ENCODE measurements at regions not wholly inside any gene's neighbourhood (a gene's known extent, or its start where the extent isn't known, plus 50 kb on each side); places are given as distances from the start of the nearest gene placed in this dataset.

- DNase-seq: no peak
- intact Hi-C loops (cut with DNase I): no loop called here
- no peak overlapping the region for H3K27ac ChIP-seq
- no peaks in the 10 kb centered on the region for H3K36me3 ChIP-seq
- H3K4me3 ChIP-seq: no peak overlapping the region
- H3K4me1 ChIP-seq: no peaks in the 10 kb centered on the region
- WGBS, 2 donors: 60 to 81% methylated on average over 7 of the region's 7 CpGs
- H3K9me3 ChIP-seq: no peaks in the 10 kb centered on the region
- TF ChIP-seq POLR2AphosphoS5 (IDR thresholded peaks at IDR 0.05): no peak
- no peak for TF ChIP-seq POLR2A (IDR thresholded peaks at IDR 0.05)
- TF ChIP-seq CTCF (IDR thresholded peaks at IDR 0.05): no peak
- no peak for TF ChIP-seq EP300 (IDR thresholded peaks at IDR 0.05)
- H3K27me3 ChIP-seq: no peaks in the 10 kb centered on the region
Observed at GRCh38 chr14:36012621-36013020, 163.9 kb downstream of the PTCSC3 start.

- no peaks in the 10 kb centered on the region for H3K4me1 ChIP-seq
- no peak overlapping the region for H3K4me3 ChIP-seq
- H3K9me3 ChIP-seq: no peaks in the 10 kb centered on the region
- no peak for DNase-seq
- no peaks in the 10 kb centered on the region for H3K27me3 ChIP-seq
- WGBS, 2 donors: 40 to 76% methylated on average over 1 of the region's 1 CpG
- no peak for TF ChIP-seq POLR2AphosphoS5 (IDR thresholded peaks at IDR 0.05)
- TF ChIP-seq POLR2A (IDR thresholded peaks at IDR 0.05): no peak
- no peak for TF ChIP-seq EP300 (IDR thresholded peaks at IDR 0.05)
- no peak for TF ChIP-seq CTCF (IDR thresholded peaks at IDR 0.05)
- intact Hi-C loops (cut with DNase I): no loop called here
- H3K36me3 ChIP-seq: no peaks in the 10 kb centered on the region
- H3K27ac ChIP-seq: no peak overlapping the region
Observed at GRCh38 chr14:36009643-36010042, 166.9 kb downstream of the PTCSC3 start.

- no peak for DNase-seq
- Histone ChIP-seq H3K36me3 (no peaks in the 10 kb centered on the region), H3K27me3 (no peaks in the 10 kb centered on the region), H3K27ac (no peak overlapping the region), H3K4me3 (no peak overlapping the region), H3K4me1 (no peaks in the 10 kb centered on the region), H3K9me3 (no peaks in the 10 kb centered on the region)
- TF ChIP-seq POLR2AphosphoS5 (IDR thresholded peaks at IDR 0.05): no peak
- TF ChIP-seq POLR2A (IDR thresholded peaks at IDR 0.05): no peak
- TF ChIP-seq CTCF (IDR thresholded peaks at IDR 0.05): no peak
- TF ChIP-seq EP300 (IDR thresholded peaks at IDR 0.05): no peak
- intact Hi-C loops (cut with DNase I): no loop called here
- WGBS, 2 donors: 92 to 93% methylated on average over 4 of the region's 4 CpGs
Observed at GRCh38 chr14:36006623-36007022, 169.9 kb downstream of the PTCSC3 start.

- DNase-seq: no peak
- TF ChIP-seq CTCF (IDR thresholded peaks at IDR 0.05) (no peak), POLR2AphosphoS5 (IDR thresholded peaks at IDR 0.05) (no peak), POLR2A (IDR thresholded peaks at IDR 0.05) (no peak), EP300 (IDR thresholded peaks at IDR 0.05) (no peak)
- Histone ChIP-seq H3K27ac (no peak overlapping the region), H3K27me3 (no peaks in the 10 kb centered on the region), H3K36me3 (no peaks in the 10 kb centered on the region), H3K4me1 (no peaks in the 10 kb centered on the region), H3K4me3 (no peak overlapping the region), H3K9me3 (no peaks in the 10 kb centered on the region)
- intact Hi-C loops (cut with DNase I): no loop called here
- 82 to 96% methylated on average over 4 of the region's 4 CpGs for WGBS, 2 donors
Observed at GRCh38 chr14:36005670-36006069, 170.9 kb downstream of the PTCSC3 start.

- 88 to 90% methylated on average over 4 of the region's 4 CpGs for WGBS, 2 donors
- intact Hi-C loops (cut with DNase I): no loop called here
Observed at GRCh38 chr14:36001936-36002335, 174.6 kb downstream of the PTCSC3 start.

More at GRCh38 chr14:36001936-36002335, 174.6 kb downstream of the PTCSC3 start:
- Histone ChIP-seq H3K27ac (no peak overlapping the region), H3K36me3 (no peaks in the 10 kb centered on the region), H3K4me1 (no peaks in the 10 kb centered on the region), H3K9me3 (no peaks in the 10 kb centered on the region), H3K4me3 (no peak overlapping the region), H3K27me3 (no peaks in the 10 kb centered on the region)
- no peak for TF ChIP-seq POLR2AphosphoS5 (IDR thresholded peaks at IDR 0.05)
- TF ChIP-seq POLR2A (IDR thresholded peaks at IDR 0.05): no peak
- no peak for TF ChIP-seq CTCF (IDR thresholded peaks at IDR 0.05)
- no peak for TF ChIP-seq EP300 (IDR thresholded peaks at IDR 0.05)
- DNase-seq: no peak
